ENCODE measurements at regions not wholly inside any gene's neighbourhood (a gene's known extent, or its start where the extent isn't known, plus 50 kb on each side); places are given as distances from the start of the nearest gene placed in this dataset.
A peak's percentile ranks its signal among the peaks of the same experiment; 100 is the strongest.
"Not testable (repeated sequence)": the region's sequence is repeated elsewhere in the genome, so short reads cannot be mapped to it uniquely, and the experiment has no call there.

DNA sequence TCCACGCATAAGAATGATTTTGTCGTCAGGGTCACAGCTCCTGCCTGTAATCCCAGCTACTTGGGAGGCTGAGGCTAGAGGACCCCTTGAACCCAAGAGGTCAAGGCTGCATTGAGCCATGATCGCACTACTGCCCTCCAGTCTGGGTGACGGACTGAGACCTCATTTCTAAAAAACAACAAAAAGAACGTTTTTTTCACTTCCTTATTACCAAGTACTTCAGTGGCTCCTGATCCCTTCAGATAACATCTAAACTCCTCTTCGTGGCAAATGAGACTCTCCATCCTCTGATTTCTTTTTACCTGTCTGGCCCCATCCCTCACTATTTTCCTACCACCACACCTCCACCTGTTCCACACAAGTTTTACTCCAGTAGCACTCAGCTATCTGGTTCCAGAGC lies 105.4 kb upstream of the TLK1 start:
- TF ChIP-seq, protein P1, sequence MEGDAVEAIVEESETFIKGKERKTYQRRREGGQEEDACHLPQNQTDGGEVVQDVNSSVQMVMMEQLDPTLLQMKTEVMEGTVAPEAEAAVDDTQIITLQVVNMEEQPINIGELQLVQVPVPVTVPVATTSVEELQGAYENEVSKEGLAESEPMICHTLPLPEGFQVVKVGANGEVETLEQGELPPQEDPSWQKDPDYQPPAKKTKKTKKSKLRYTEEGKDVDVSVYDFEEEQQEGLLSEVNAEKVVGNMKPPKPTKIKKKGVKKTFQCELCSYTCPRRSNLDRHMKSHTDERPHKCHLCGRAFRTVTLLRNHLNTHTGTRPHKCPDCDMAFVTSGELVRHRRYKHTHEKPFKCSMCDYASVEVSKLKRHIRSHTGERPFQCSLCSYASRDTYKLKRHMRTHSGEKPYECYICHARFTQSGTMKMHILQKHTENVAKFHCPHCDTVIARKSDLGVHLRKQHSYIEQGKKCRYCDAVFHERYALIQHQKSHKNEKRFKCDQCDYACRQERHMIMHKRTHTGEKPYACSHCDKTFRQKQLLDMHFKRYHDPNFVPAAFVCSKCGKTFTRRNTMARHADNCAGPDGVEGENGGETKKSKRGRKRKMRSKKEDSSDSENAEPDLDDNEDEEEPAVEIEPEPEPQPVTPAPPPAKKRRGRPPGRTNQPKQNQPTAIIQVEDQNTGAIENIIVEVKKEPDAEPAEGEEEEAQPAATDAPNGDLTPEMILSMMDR (conservative IDR thresholded peaks at IDR 0.05; ENCODE audit: low read depth, low read length): no peak
- no peak overlapping the region for H3K4me3 ChIP-seq (ENCODE audit: low read length)
- no peak for DNase-seq (ENCODE audit: low read depth)

GRCh38 chr2:171261529-171261928 lies 100.8 kb upstream of the TLK1 start:
- H3K4me3 ChIP-seq (ENCODE audit: low read length): not testable (repeated sequence)

GRCh38 chr2:171260471-171261424 lies 100.1 kb upstream of the TLK1 start:
- no peak overlapping the region for H3K4me3 ChIP-seq (ENCODE audit: low read length)
- TF ChIP-seq, protein P1 (conservative IDR thresholded peaks at IDR 0.05; ENCODE audit: low read depth, low read length): no peak
- no peak for DNase-seq (ENCODE audit: low read depth)

More at GRCh38 chr2:171261529-171261928, 100.8 kb upstream of the TLK1 start:
- not testable (repeated sequence) for DNase-seq (ENCODE audit: low read depth)

GRCh38 chr2:171254666-171255065 lies 94.0 kb upstream of the TLK1 start:
- TF ChIP-seq, protein P1 (conservative IDR thresholded peaks at IDR 0.05; ENCODE audit: low read depth, low read length): no peak
- no peak for DNase-seq (ENCODE audit: low read depth)
- no peak overlapping the region for H3K4me3 ChIP-seq (ENCODE audit: low read length)

- H3K4me3 ChIP-seq (ENCODE audit: low read length): no peak overlapping the region
- DNase-seq (ENCODE audit: low read depth): no peak
- TF ChIP-seq, protein P1 (conservative IDR thresholded peaks at IDR 0.05; ENCODE audit: low read depth, low read length): peak; percentile 7
Measured at GRCh38 chr2:171253900-171254650, 93.4 kb upstream of the TLK1 start.

GRCh38 chr2:171253279-171253678 lies 92.6 kb upstream of the TLK1 start:
- TF ChIP-seq, protein P1 (conservative IDR thresholded peaks at IDR 0.05; ENCODE audit: low read depth, low read length): no peak
- DNase-seq (ENCODE audit: low read depth): no peak
- no peak overlapping the region for H3K4me3 ChIP-seq (ENCODE audit: low read length)

- TF ChIP-seq, protein P1 (conservative IDR thresholded peaks at IDR 0.05; ENCODE audit: low read depth, low read length): no peak
- H3K4me3 ChIP-seq (ENCODE audit: low read length): no peak overlapping the region
- DNase-seq (ENCODE audit: low read depth): no peak
Measured at GRCh38 chr2:171249689-171250088, 89.0 kb upstream of the TLK1 start.
